ENCODE measurements at regions not wholly inside any gene's neighbourhood (a gene's known extent, or its start where the extent isn't known, plus 50 kb on each side); places are given as distances from the start of the nearest gene placed in this dataset.

GRCh38 chr2:104051766-104052165 lies 802.1 kb upstream of the POU3F3 start:
- TF ChIP-seq, protein P1, sequence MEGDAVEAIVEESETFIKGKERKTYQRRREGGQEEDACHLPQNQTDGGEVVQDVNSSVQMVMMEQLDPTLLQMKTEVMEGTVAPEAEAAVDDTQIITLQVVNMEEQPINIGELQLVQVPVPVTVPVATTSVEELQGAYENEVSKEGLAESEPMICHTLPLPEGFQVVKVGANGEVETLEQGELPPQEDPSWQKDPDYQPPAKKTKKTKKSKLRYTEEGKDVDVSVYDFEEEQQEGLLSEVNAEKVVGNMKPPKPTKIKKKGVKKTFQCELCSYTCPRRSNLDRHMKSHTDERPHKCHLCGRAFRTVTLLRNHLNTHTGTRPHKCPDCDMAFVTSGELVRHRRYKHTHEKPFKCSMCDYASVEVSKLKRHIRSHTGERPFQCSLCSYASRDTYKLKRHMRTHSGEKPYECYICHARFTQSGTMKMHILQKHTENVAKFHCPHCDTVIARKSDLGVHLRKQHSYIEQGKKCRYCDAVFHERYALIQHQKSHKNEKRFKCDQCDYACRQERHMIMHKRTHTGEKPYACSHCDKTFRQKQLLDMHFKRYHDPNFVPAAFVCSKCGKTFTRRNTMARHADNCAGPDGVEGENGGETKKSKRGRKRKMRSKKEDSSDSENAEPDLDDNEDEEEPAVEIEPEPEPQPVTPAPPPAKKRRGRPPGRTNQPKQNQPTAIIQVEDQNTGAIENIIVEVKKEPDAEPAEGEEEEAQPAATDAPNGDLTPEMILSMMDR (IDR thresholded peaks at IDR 0.05; ENCODE audit: borderline replicate concordance, extremely low read depth, low read length, poor library complexity, severe bottlenecking), result no peak
- TF ChIP-seq EZH2 (IDR thresholded peaks at IDR 0.05; ENCODE audit: borderline replicate concordance, low read depth, low read length, severe bottlenecking), result no peak
